H1 (cell line): ENCODE measurements at regions not wholly inside any gene's neighbourhood (a gene's known extent, or its start where the extent isn't known, plus 50 kb on each side); places are given as distances from the start of the nearest gene placed in this dataset.

Experiments
- CTCF ChIP-seq, 3 experiments: IDR thresholded peaks; 1 replicate in 2 of 3; 2 replicates in 1 of 3; pipeline versions ENCODE4 v1.5.1 to v1.6.1; 2011; ENCODE audit warnings: low read length in 3 of 3, mild to moderate bottlenecking in 3 of 3, inconsistent platforms in 2 of 3, low read depth in 1 of 3, moderate library complexity in 1 of 3; ENCODE audit not compliant: insufficient read depth in 1 of 3; ENCODE audit errors: control extremely low read depth in 1 of 3
- EGR1 ChIP-seq: IDR thresholded peaks from 2 replicates; pipeline ENCODE4 v1.6.1; 2011; ENCODE audit warnings: low read depth, low read length, borderline replicate concordance
- EP300 ChIP-seq, 2 experiments: IDR thresholded peaks; 1 replicate in 1 of 2; 2 replicates in 1 of 2; pipeline ENCODE4 v1.6.1; 2011 to 2012; ENCODE audit warnings: low read depth in 2 of 2, low read length in 2 of 2, mild to moderate bottlenecking in 2 of 2, borderline replicate concordance in 1 of 2, inconsistent platforms in 1 of 2, moderate library complexity in 1 of 2
- MAFK ChIP-seq: IDR thresholded peaks from 2 replicates; pipeline ENCODE4 v1.6.1; 2012; ENCODE audit warnings: low read depth, mild to moderate bottlenecking, improper control_type of control experiment, low read length
- POLR2A ChIP-seq, 2 experiments: IDR thresholded peaks; 1 replicate in 1 of 2; 2 replicates in 1 of 2; pipeline ENCODE4 v1.6.1; 2011; ENCODE audit warnings: low read depth in 2 of 2, low read length in 2 of 2, mild to moderate bottlenecking in 2 of 2; ENCODE audit errors: control extremely low read depth in 1 of 2
- POLR2AphosphoS5 ChIP-seq: IDR thresholded peaks from 2 replicates; pipeline ENCODE4 v1.6.1; 2011; ENCODE audit warnings: low read depth, low read length
- SP1 ChIP-seq: IDR thresholded peaks from 2 replicates; pipeline ENCODE4 v1.6.1; 2011; ENCODE audit warnings: low read depth, low read length

GRCh38 chr12:112728864-112729263 lies 62.7 kb upstream of the RPH3A start:
- TF ChIP-seq MAFK (no peak), POLR2A (IDR thresholded peaks at IDR 0.05; ENCODE audit: control extremely low read depth in 1 of 2, low read depth in 2 of 2, low read length in 2 of 2) (no peak), CTCF (IDR thresholded peaks at IDR 0.05; ENCODE audit: control extremely low read depth in 1 of 3, insufficient read depth in 1 of 3, low read depth in 1 of 3, low read length in 3 of 3) (no peak), EGR1 (no peak), EP300 (IDR thresholded peaks at IDR 0.05; ENCODE audit: borderline replicate concordance in 1 of 2, low read depth in 2 of 2, low read length in 2 of 2) (no peak), POLR2AphosphoS5 (no peak), SP1 (no peak)
